Activated CD4-positive, alpha-beta T cell treated with anti-CD3 and anti-CD28 coated beads, Interleukin-2, amount 50 U/mL, for 4 hours (primary cell): ENCODE measurements at regions not wholly inside any gene's neighbourhood (a gene's known extent, or its start where the extent isn't known, plus 50 kb on each side); places are given as distances from the start of the nearest gene placed in this dataset.

Source experiments
- DNase-seq, 2 experiments: peaks; one replicate each; pipeline ENCODE4 v3.0.0-alpha.2; 2020

DNA sequence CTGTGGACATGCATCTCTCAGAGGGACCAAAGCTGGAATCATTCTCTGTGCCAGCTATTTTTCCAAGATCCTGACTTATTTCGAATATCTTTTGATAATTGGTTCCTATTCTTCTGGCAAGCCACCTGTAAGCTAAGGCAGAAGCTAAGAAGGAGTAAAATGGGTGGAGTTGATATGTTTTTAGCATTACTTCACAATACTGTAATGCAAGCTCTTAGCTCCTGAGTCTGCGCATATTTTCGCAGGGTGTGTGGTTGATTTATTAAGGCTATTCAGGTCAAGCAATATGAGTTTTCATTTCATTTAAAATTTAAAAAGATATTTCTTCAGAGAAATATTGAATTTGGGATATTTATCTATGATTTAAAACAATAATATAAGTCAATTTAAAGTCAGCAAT, 158.5 kb upstream of the ADAMTS16 start:
- DNase-seq, result no peak

DNA sequence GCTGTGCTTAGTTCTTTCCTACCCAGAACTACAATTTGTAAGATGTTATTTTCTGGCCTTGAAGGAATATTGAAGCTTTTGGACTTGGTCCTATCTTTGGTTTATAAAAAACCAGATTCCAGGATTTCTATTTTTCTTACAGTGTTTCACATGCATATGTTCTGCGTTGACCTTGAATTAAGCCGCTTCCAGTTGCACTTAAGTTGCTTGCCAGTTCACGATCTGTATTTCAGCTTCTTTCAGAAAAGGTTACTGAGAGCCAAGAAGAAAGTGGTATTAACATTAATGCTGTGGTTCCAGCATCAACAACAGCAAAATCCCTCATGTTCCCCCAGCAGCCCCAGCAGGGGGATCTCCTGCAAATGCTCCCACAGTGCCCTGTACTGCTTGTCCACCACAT, 156.4 kb upstream of the ADAMTS16 start:
- no peak for DNase-seq

- DNase-seq, result no peak
Observed at GRCh38 chr5:4984461-4984860, 155.7 kb upstream of the ADAMTS16 start.

GRCh38 chr5:4987431-4987830, 152.7 kb upstream of the ADAMTS16 start:
- DNase-seq, result no peak

DNA sequence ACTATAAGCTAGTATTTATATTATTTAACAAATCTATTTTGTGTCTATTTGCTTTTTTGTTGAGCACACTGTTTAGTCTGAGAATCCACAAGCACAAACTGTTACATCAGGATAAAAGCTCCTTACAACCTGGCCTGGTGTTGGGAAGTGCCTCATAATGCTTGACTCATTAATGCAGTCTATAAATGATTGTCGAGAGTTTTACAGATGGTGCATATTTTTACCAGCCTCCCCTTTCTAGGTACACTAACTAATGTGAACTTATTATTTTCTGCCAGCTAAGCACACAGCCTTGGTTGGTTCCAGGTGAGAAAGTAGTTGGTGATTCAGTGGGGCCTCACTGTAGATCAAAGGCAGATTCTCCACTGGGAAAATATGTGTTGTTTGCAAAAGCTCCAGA, 151.0 kb upstream of the ADAMTS16 start:
- DNase-seq, result no peak

DNA sequence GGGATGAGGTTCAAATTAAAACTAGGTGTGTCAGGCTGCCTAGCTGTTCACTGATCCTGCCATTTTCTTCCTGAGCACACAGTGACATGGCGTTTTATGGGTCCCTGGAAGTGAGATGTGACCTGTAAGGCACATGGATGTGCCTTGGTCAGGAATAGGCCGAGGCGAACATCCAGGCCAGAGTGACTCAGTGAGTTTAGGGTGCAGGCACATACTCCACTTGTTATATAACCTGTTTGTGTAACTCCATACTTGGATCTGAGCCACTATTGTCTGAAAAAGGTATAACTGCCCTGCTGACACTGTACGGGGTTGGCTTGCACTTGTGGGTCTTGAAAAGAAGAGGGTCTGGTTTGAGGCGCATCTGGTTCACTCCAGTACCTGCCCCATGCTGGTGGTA, 150.1 kb upstream of the ADAMTS16 start:
- no peak for DNase-seq

DNA sequence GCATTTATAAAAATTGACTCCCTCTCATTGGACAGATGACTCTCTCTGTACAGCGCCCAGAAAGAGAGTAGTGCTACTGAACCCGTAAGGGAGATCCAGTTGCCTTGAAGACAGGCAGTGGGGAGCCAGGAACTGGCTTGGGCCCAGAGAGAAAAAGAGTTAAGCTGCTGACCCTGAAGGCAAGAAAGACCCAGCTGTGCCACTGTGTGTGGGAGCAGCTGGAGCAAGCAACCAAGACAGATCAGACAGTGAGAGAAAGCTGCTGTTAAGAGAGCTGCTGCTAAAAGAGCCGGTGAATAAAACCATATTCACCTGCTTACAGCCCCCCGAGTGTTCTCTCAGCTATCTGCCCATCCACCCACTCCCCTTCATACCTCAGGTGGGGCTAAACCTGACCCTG, 149.7 kb upstream of the ADAMTS16 start:
- no peak for DNase-seq

DNA sequence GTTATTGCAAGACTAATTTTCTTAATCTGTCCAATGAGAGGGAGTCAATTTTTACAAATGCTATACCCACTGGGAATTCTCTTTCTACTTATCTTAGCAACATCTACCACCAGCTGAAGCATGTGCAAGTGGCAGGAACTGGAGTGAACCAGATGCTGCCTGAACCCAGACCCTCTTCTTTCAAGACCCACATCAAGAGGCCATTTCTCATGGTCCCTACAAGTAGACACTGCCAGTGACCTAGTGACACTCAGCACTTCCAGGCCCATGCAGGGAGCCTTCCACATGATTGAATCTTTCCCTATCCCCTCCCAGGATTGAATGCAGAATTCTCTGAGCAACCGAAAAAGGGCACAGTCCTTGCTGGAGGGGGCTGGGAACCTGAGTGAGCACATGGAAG, 148.2 kb upstream of the ADAMTS16 start:
- no peak for DNase-seq

DNA sequence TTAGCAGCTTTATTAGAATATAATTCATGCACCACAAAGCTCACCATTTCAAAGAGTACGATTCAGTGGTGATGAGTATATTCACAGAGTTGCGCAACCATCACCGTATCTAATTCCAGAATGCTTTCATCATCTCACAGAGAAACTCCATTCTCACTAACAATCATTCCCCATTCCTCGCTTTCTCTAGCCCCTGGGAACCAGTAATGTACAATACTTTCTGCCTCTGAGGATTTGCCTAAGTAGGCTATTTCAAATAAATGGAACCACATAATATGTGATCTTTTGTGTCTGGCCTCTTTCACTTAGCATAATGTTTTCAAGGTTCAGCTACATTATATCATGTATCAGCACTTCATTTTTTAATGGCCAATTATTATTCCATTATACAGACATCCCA, 145.1 kb upstream of the ADAMTS16 start:
- DNase-seq, result no peak

GRCh38 chr5:5005353-5005752, 134.8 kb upstream of the ADAMTS16 start:
- DNase-seq, result no peak

- DNase-seq, result no peak
Observed at GRCh38 chr5:5006548-5006947, 133.6 kb upstream of the ADAMTS16 start.

- DNase-seq, result no peak
Observed at GRCh38 chr5:5009240-5009639, 130.9 kb upstream of the ADAMTS16 start.

GRCh38 chr5:5011151-5011550, 129.0 kb upstream of the ADAMTS16 start:
- DNase-seq, result no peak

- DNase-seq, result no peak
Observed at GRCh38 chr5:5014586-5015235, 125.4 kb upstream of the ADAMTS16 start.

- no peak for DNase-seq
Observed at GRCh38 chr5:5017827-5018577, 122.1 kb upstream of the ADAMTS16 start.

DNA sequence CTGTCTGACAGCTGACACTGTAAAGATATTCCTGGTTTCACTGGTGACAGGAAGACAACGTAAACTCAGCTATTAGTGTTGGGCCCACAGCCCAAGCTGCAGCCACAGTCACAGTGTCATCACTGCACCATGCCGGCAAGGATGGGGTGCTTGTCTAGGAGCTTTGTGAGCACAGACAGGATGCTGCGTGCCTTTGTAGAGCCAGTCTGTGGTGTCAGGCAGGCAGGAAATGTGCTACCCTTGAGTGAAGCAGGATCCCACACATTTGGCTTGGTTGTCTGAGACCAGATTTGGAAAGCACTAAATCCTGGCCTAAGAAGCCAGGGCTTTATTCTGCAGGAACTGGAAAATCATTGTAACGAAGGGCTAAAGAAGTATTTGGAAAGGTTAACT, 121.6 kb upstream of the ADAMTS16 start:
- DNase-seq, result no peak

GRCh38 chr5:5021436-5021835, 118.7 kb upstream of the ADAMTS16 start:
- DNase-seq, result no peak

- DNase-seq, result no peak
Observed at GRCh38 chr5:5025098-5025773, 114.9 kb upstream of the ADAMTS16 start.

- DNase-seq, result no peak
Observed at GRCh38 chr5:5025774-5026408, 114.2 kb upstream of the ADAMTS16 start.

- DNase-seq, result no peak
Observed at GRCh38 chr5:5026409-5026785, 113.7 kb upstream of the ADAMTS16 start.

GRCh38 chr5:5031665-5032064, 108.5 kb upstream of the ADAMTS16 start:
- no peak for DNase-seq

DNA sequence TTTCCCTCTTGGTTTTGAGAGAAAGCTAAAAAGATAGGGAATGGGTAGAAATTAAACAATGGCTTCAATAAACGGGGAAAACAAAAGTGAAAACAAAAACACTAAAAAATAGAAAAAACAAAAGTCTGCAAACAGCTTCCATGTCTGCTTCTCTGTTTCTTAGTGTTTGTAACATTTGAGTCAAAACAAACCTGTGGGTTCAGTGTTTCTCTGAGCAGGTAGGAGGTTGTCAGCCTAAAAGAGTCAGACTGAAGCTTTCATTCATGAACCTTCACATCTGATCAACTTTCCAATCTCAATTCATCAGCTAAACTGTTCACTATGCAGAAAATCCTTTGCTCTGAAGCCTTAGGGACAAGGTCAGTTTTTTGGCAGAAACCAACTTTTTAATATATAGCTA, 102.5 kb upstream of the ADAMTS16 start:
- no peak for DNase-seq

DNA sequence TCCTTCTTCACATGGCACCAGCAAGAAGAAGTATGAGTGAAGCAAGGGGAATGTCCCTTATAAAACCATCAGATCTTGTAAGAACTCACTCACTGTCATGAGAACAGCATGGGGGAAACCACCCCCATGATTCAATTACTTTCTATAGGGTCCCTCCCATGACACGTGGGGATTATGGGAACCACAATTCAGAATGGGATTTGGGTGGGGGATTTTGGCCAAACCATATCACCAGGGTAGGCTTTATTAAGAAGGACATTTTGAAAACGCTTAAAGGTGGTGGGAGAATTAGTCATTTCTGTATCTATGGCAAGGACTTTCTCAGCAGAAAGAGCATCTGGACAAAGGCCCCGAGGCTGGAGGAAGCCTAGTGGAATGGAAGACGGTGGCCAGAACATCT, 100.2 kb upstream of the ADAMTS16 start:
- DNase-seq, result no peak

- DNase-seq, result no peak
Observed at GRCh38 chr5:5040712-5041111, 99.4 kb upstream of the ADAMTS16 start.
